Hepatocyte (in vitro differentiated cells): ENCODE measurements at regions not wholly inside any gene's neighbourhood (a gene's known extent, or its start where the extent isn't known, plus 50 kb on each side); places are given as distances from the start of the nearest gene placed in this dataset.

Experiments used
- DNase-seq: peaks from one replicate; pipeline ENCODE4 v3.0.0-alpha.2; 2016; ENCODE audit warnings: low spot score
- H2AFZ ChIP-seq: fragments of 200-600 bp; sonication (generic); 2 replicates; pipeline ENCODE4 v1.6.0; 2016; ENCODE audit warnings: antibody characterized with exemption, mild to moderate bottlenecking
- H3K27ac ChIP-seq: fragments of 200-600 bp; sonication (generic); 2 replicates; pipeline ENCODE4 v1.5.1; 2016; ENCODE audit warnings: mild to moderate bottlenecking
- H3K27me3 ChIP-seq: fragments of 200-600 bp; sonication (generic); 2 replicates; pipeline ENCODE4 v1.6.1; 2016
- H3K36me3 ChIP-seq: fragments of 200-600 bp; sonication (generic); replicated peaks from 2 replicates; pipeline ENCODE4 v1.5.1; 2016; ENCODE audit warnings: low read depth; ENCODE audit not compliant: insufficient read depth
- H3K4me1 ChIP-seq: fragments of 200-600 bp; sonication (generic); 2 replicates; pipeline ENCODE4 v1.5.1; 2016; ENCODE audit warnings: mild to moderate bottlenecking, moderate library complexity; ENCODE audit not compliant: insufficient read depth
- H3K4me2 ChIP-seq: fragments of 200-600 bp; sonication (generic); 2 replicates; pipeline ENCODE4 v1.6.0; 2016
- H3K4me3 ChIP-seq: fragments of 200-600 bp; sonication (generic); 2 replicates; pipeline ENCODE4 v1.5.1; 2016; ENCODE audit warnings: mild to moderate bottlenecking
- H3K79me2 ChIP-seq: fragments of 200-600 bp; sonication (generic); 2 replicates; pipeline ENCODE4 v1.6.0; 2017; ENCODE audit warnings: mild to moderate bottlenecking
- H3K9me2 ChIP-seq: fragments of 200-600 bp; sonication (generic); replicated peaks from 2 replicates; pipeline ENCODE4 v1.6.0; 2017; ENCODE audit warnings: mild to moderate bottlenecking; ENCODE audit not compliant: insufficient read depth
- H3K9me3 ChIP-seq: fragments of 200-600 bp; sonication (generic); 2 replicates; pipeline ENCODE4 v1.5.1; 2016; ENCODE audit warnings: low read depth, mild to moderate bottlenecking
- H4K20me1 ChIP-seq: fragments of 200-600 bp; sonication (generic); 2 replicates; pipeline ENCODE4 v1.6.0; 2016; ENCODE audit warnings: mild to moderate bottlenecking; ENCODE audit not compliant: insufficient read depth, poor library complexity, severe bottlenecking
- EZH2 ChIP-seq: fragments of 200-600 bp; sonication (generic); IDR thresholded peaks from 2 replicates; pipeline ENCODE4 v1.6.1; 2016; ENCODE audit warnings: antibody characterized with exemption, mild to moderate bottlenecking, borderline replicate concordance
- EZH2phosphoT487 ChIP-seq: fragments of 200-600 bp; sonication (generic); IDR thresholded peaks from one replicate; pipeline ENCODE4 v1.6.1; 2018; ENCODE audit warnings: antibody characterized with exemption, mild to moderate bottlenecking, low read depth, moderate library complexity; ENCODE audit not compliant: unreplicated experiment, severe bottlenecking
- WGBS: methylation state at CpG from one replicate; pipeline ENCODE4 v1.1.6; 2016; ENCODE audit warnings: low lambda C conversion rate; ENCODE audit errors: missing lambda C conversion rate; 5-methylcytosine and 5-hydroxymethylcytosine counted together
- TF ChIP-seq, protein P1 (sequence below): fragments of 200-600 bp; sonication (generic); IDR thresholded peaks from 2 replicates; pipeline ENCODE4 v1.5.1; 2016; ENCODE audit warnings: antibody characterized with exemption, mild to moderate bottlenecking; ENCODE audit not compliant: poor library complexity

GRCh38 chr4:112853662-112854256 lies 195.7 kb upstream of the ANK2 start:
- Histone ChIP-seq H3K4me1 (no peaks in the 10 kb centered on the region), H3K9me3 (no peaks in the 10 kb centered on the region), H3K79me2 (no peaks in the 10 kb centered on the region), H3K27me3 (no peaks in the 10 kb centered on the region), H3K4me3 (no peak overlapping the region), H3K9me2 (no peaks in the 10 kb centered on the region), H3K27ac (no peak overlapping the region), H3K36me3 (no peaks in the 10 kb centered on the region), H2AFZ (no peak overlapping the region), H3K4me2 (no peak overlapping the region), H4K20me1 (no peaks in the 10 kb centered on the region)
- 61% methylated on average over 3 of the region's 3 CpGs for WGBS
- no peak for TF ChIP-seq EZH2
- TF ChIP-seq EZH2phosphoT487, result no peak
- TF ChIP-seq, protein P1, sequence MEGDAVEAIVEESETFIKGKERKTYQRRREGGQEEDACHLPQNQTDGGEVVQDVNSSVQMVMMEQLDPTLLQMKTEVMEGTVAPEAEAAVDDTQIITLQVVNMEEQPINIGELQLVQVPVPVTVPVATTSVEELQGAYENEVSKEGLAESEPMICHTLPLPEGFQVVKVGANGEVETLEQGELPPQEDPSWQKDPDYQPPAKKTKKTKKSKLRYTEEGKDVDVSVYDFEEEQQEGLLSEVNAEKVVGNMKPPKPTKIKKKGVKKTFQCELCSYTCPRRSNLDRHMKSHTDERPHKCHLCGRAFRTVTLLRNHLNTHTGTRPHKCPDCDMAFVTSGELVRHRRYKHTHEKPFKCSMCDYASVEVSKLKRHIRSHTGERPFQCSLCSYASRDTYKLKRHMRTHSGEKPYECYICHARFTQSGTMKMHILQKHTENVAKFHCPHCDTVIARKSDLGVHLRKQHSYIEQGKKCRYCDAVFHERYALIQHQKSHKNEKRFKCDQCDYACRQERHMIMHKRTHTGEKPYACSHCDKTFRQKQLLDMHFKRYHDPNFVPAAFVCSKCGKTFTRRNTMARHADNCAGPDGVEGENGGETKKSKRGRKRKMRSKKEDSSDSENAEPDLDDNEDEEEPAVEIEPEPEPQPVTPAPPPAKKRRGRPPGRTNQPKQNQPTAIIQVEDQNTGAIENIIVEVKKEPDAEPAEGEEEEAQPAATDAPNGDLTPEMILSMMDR, result peak; percentile 47
- no peak for DNase-seq

- no peaks in the 10 kb centered on the region for H3K9me3 ChIP-seq
- H3K36me3 ChIP-seq, result no peaks in the 10 kb centered on the region
- DNase-seq, result no peak
- TF ChIP-seq EZH2phosphoT487, result no peak
- no peaks in the 10 kb centered on the region for H3K4me1 ChIP-seq
- no peaks in the 10 kb centered on the region for H3K9me2 ChIP-seq
- H3K79me2 ChIP-seq, result no peaks in the 10 kb centered on the region
- H3K4me3 ChIP-seq, result no peak overlapping the region
- no peak overlapping the region for H3K4me2 ChIP-seq
- no peak overlapping the region for H3K27ac ChIP-seq
- H2AFZ ChIP-seq, result no peak overlapping the region
- no peaks in the 10 kb centered on the region for H3K27me3 ChIP-seq
- no peaks in the 10 kb centered on the region for H4K20me1 ChIP-seq
These were observed 195.0 kb upstream of the ANK2 start for GRCh38 chr4:112854420-112854819.

- Histone ChIP-seq H3K27ac (no peak overlapping the region), H3K4me3 (no peak overlapping the region), H3K9me3 (no peaks in the 10 kb centered on the region), H3K9me2 (no peaks in the 10 kb centered on the region), H3K27me3 (no peaks in the 10 kb centered on the region), H3K79me2 (no peaks in the 10 kb centered on the region), H3K4me2 (no peak overlapping the region), H4K20me1 (no peaks in the 10 kb centered on the region), H3K4me1 (no peaks in the 10 kb centered on the region), H2AFZ (no peak overlapping the region), H3K36me3 (no peaks in the 10 kb centered on the region)
- DNase-seq, result no peak
- WGBS, result 72% methylated on average over 3 of the region's 3 CpGs
- TF ChIP-seq, protein P1, result no peak
- TF ChIP-seq EZH2 (no peak), EZH2phosphoT487 (no peak)
These were observed 194.4 kb upstream of the ANK2 start for GRCh38 chr4:112855058-112855457.

DNA sequence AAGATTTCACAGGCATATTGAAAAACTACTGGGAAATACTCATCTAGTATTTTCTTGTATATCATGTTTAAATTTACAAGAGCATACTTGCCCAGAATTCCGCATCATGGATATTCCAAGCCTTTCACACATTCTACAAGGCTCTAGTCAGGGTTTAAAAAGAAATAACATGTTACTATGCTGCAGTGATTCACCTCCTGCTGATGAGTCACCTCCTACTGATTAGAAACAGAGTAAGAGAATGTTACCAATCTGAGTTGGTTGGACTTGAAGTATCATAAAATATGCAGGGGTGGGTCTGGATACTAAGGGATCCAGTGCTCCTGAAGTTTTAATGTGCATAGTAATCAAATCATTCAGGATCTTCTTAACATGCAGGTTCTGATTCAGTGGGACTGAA lies 192.0 kb upstream of the ANK2 start:
- no peaks in the 10 kb centered on the region for H3K27me3 ChIP-seq
- no peaks in the 10 kb centered on the region for H4K20me1 ChIP-seq
- H3K27ac ChIP-seq, result no peak overlapping the region
- no peak for TF ChIP-seq EZH2phosphoT487
- TF ChIP-seq, protein P1, result no peak
- no peak for TF ChIP-seq EZH2
- no peak overlapping the region for H3K4me3 ChIP-seq
- no peaks in the 10 kb centered on the region for H3K36me3 ChIP-seq
- 55% methylated on average over 1 of the region's 1 CpG for WGBS
- no peaks in the 10 kb centered on the region for H3K79me2 ChIP-seq
- peaks cover 13% of the 10 kb centered on the region for H3K4me1 ChIP-seq
- H3K4me2 ChIP-seq, result no peak overlapping the region
- DNase-seq, result peak; percentile 61
- no peak overlapping the region for H2AFZ ChIP-seq
- no peaks in the 10 kb centered on the region for H3K9me2 ChIP-seq
- H3K9me3 ChIP-seq, result no peaks in the 10 kb centered on the region
